NCI-H2227 treated with DMSO at 0.1 percent for 48 hours (cell line): ENCODE measurements at regions not wholly inside any gene's neighbourhood (a gene's known extent, or its start where the extent isn't known, plus 50 kb on each side); places are given as distances from the start of the nearest gene placed in this dataset.

Source experiments
- DNase-seq: peaks from one replicate; lab custom pipeline; 2025; lab: John Stamatoyannopoulos, UW

DNA sequence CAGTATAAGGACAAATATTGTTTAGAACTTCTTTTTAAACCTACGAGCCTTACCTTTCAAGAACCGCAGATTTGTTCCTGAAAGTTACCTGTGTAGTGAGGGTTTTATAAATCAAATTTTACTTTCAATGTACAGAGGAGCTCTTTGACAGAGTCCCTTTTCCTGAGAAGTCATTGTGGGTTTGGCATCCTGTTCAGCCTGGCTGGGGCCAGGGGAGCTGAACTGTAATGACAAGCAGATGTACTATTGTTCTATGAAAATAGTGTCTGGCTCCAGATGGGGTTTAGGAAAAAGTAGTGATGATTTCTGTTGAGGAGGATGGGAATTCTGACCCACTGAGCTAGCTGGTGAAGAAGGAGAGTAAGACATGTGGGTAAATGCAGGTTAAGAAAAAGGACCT lies 196.2 kb upstream of the PGRMC2 start:
- DNase-seq = no peak

- DNase-seq = no peak
Observed at GRCh38 chr4:128483041-128483440, 195.4 kb upstream of the PGRMC2 start.

DNA sequence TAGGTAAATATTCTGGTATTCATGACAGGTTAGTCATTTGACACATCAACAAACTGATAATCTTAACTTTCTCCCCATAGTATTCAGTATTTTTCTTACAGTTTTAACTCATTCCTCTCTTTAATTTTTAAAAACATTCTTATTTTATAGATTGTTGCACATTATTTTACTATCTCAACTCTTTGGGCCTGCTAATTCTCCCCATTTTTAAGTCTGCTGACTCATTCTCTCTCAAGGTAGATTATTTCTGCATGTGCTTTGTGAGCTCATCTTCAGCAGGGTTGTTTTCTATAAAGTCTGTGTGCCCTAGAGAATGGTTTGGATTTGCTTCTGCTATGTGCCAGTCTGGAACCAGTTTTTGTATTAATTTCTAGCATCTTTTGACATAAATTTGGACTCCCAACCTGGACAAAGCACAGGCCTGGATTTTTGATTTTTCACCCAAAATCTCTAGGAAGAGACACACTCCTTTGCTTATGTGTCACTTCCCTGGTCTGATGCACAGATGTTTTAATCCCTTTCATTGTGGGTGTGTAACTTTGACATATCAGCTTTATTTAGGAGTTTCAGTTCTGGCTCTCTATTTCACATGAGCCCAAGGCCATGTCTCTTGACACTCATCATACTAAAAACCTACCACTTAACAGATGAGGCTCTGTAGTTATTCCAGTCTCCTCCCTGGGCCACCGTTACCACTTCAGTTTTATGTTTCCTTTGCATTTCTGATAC lies 194.3 kb upstream of the PGRMC2 start:
- no peak for DNase-seq

DNA sequence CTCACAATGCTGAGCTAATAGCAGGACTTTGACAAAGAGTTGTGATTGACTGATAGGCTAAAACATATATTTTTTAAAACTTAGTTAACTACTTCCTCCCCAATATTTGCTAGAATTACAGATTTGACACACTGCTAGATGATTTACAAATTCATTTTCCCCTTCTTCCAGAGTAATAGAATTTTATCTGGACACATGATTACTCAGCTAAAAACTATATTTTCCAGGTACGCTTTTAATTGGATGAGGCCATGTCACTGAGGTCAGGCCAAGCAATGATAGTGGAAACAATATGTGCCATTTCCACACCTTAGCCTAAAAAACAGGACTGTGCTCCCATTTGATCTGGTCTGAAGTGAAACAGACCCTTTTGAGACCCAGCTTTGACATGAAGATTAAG lies 193.3 kb upstream of the PGRMC2 start:
- DNase-seq = no peak

- DNase-seq = no peak
Observed at GRCh38 chr4:128477540-128477939, 189.9 kb upstream of the PGRMC2 start.

GRCh38 chr4:128475597-128475996 lies 188.0 kb upstream of the PGRMC2 start:
- DNase-seq = no peak

GRCh38 chr4:128471576-128471975 lies 184.0 kb upstream of the PGRMC2 start:
- no peak for DNase-seq

GRCh38 chr4:128470492-128471053 lies 183.0 kb upstream of the PGRMC2 start:
- DNase-seq = no peak

DNA sequence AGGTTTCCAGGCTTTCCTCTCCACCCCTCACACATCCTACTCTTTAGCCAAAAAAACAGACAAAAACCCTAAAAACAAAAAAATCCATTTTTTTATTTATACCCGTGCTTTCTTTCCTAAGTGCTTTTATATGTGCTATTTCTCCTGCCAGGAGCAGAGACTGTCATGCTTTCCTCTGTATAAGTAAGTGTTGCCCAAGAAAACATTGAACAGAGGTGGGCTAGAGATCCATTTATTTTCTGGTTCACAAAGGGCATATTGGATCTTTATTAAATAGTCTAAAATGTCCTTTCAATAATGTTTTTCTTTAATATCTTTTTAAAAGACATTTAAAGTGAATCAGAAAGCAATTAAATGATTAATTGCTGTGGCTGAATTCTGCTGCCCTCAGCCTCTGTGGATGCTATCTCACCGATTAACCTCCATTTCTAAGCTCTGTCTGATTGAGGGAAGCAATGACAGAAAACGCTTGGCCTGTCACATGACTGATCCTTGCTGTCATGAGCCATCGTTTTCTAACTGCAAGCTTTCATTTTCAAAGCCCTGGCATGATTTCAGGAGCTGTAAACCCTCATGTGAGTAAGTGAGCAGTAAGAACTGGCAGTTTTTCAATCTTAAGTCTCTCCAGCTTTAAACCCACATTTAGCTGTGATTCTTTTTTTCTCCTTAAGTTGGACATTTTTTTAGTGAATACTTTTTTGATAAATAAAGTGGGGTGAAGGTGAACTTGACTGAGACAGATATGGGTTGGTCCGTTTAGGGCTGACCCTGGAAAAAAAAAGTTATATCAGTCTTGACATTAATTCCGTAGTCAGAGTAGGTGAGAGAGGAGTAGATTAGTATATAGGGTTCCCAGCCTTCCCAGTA lies 180.7 kb upstream of the PGRMC2 start:
- peak; percentile 38 for DNase-seq

DNA sequence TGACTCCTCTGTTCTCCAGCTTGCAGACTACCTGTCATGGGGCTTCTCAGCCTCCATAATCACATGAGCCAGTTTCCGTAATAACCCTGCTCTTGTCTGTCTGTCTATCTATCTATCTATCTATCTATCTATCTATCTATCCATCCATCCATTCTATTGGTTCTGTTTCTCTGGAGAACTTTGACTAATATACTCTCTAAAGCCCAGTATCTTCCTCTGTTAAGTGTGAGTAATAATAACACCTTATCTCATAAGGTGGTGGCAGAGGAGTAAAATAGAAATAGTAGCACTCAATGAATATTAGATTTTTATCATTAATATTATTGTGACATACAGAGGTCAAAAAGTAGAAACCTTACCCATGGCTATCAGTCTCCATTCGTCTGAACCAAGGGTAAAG lies 177.9 kb upstream of the PGRMC2 start:
- DNase-seq = no peak

- no peak for DNase-seq
Observed at GRCh38 chr4:128463006-128463405, 175.4 kb upstream of the PGRMC2 start.

GRCh38 chr4:128462103-128462783 lies 174.6 kb upstream of the PGRMC2 start:
- no peak for DNase-seq

GRCh38 chr4:128461291-128462102 lies 173.9 kb upstream of the PGRMC2 start:
- no peak for DNase-seq

DNA sequence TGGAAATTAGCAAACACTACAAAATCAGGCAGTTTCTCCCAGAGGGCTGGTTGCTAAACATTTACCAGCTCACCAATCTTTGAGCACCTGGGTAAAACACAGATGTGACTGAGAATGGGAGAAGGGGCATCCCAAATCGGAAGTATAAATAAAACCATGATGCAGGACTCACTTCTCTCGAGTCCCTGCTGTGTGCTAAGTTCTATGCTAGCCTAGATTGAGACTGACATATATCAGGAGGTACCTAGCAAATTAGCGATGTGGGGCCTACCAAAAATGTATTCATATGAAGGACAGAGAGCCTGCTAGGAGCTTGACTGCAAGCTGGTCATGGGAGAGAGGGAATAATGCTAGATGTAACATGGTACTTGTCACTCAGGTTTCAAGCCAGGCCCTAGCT lies 171.9 kb upstream of the PGRMC2 start:
- no peak for DNase-seq

GRCh38 chr4:128458816-128459215 lies 171.2 kb upstream of the PGRMC2 start:
- no peak for DNase-seq

- no peak for DNase-seq
Observed at GRCh38 chr4:128457726-128458125, 170.1 kb upstream of the PGRMC2 start.

DNA sequence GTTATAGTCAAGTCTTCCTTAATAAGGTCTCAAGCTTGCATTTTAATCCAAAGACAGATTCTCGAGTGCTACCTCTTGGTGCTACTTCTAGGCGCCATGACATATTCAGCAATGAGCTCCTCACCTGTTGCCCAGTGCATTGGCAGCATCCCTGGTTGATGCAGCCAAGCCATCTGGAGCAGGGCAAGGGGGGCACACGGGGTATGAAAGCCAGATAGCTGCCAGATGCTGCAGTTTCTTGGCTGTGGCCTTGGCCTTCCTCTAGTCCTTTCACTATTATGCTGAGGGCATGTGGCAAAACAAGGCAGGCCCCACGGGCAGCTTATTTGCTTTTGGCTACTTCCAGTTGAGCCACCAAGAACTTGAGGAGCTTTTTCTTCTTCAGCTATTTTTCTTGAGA lies 168.6 kb upstream of the PGRMC2 start:
- DNase-seq = no peak

DNA sequence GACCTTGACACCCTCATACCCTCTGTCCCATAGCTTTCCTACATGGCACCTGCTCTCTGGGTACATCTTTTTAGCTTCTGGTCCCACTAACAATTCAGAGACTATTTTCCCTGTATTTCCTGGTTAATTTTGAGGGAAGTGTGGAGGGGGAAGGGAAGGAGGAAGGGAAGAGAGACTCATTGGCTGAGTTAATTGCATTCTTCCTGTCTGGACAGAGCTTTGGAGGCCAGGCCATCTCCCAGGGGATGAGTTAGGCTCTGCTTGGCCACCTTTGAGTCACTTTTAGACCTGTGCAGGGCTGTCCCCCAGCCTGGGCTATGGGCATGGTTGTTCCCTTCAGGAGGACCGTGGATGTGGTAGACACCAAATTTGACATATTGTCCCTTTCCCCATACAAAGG lies 167.9 kb upstream of the PGRMC2 start:
- DNase-seq = no peak

DNA sequence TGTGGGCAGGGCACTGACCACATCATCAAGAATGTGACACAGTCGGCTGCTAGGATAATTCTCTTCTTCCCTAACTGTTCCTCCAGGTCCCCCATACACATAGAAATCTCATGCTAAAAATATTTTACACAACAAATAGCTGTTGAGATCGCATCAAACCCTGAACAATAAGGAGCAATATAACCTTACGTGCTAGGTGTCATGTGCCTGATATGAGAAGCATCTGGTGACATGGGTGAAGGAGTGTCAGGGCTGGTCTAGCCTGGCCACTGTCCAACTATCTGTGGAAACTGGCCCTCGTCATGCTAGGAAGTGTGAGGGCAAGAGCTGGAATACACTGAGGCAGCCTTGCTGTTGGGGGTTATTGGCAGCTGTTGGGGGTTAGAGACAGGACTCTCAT lies 167.3 kb upstream of the PGRMC2 start:
- no peak for DNase-seq

DNA sequence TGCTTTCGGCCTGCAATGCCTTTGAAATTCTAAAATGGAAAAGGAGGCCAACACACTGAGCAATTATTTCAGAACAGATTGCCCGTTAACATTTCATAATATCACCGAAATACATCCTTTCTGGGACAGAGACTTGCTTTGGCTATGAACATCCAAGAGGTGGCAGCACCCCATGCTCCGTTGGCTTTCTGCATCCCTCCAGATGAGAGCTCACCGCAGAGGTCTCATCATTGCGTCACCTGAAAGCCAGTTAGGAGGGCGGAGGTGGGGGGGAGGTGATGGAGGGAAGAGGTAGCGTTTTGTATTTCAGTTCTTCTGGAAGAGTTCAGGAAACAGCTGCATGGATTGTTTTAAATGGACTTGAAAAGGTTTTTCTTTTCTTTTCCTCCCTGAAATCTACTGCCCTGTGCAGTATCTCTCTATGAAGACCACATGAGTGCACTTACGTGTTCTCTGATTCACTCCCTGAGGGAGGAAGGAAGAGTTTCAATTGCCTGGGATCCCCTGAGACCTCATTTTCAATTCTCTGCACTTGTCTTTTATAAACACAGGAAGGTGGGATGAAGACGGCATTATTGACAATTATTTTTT lies 166.8 kb upstream of the PGRMC2 start:
- DNase-seq = peak; percentile 86

GRCh38 chr4:128452415-128452814 lies 164.8 kb upstream of the PGRMC2 start:
- DNase-seq = no peak
